Mucosa of descending colon (tissue), 3 donors: ENCODE measurements at regions not wholly inside any gene's neighbourhood (a gene's known extent, or its start where the extent isn't known, plus 50 kb on each side); places are given as distances from the start of the nearest gene placed in this dataset.

ENCODE experiments used
- ATAC-seq: fragments of 200-7000 bp; cut with Tn5 transposase; one replicate; pipeline ENCODE4 v1.9.1; 2020; ENCODE audit warnings: mild to moderate bottlenecking, moderate library complexity
- DNase-seq, 3 donors: peaks; one replicate each; pipeline ENCODE4 v3.0.0-alpha.2; 2020
- H3K36me3 ChIP-seq: fragments of 200-600 bp; one replicate; pipeline ENCODE4 v1.8.0; 2021; ENCODE audit warnings: low read depth, mild to moderate bottlenecking
- H3K4me1 ChIP-seq: fragments of 200-600 bp; one replicate; pipeline ENCODE4 v1.8.0; 2021; ENCODE audit warnings: low read depth, mild to moderate bottlenecking
- H3K4me3 ChIP-seq: fragments of 200-600 bp; one replicate; pipeline ENCODE4 v1.8.0; 2021; ENCODE audit warnings: mild to moderate bottlenecking
- H3K9me3 ChIP-seq: fragments of 200-600 bp; one replicate; pipeline ENCODE4 v1.8.0; 2021; ENCODE audit warnings: mild to moderate bottlenecking
- CTCF ChIP-seq: fragments of 200-600 bp; IDR thresholded peaks from one replicate; pipeline ENCODE4 v1.8.0; 2022; ENCODE audit warnings: antibody characterized with exemption, mild to moderate bottlenecking
- intact Hi-C, 2 donors: fragments of 100-400 bp; cut with DNase I in 1 of 2; cut with micrococcal nuclease in 1 of 2; formaldehyde crosslinking; loops; one replicate each; pipeline versions ENCODE4 v1.11.0 to v1.11.1; 2022; cut with DNase I, micrococcal nuclease
- donor health status: DM: no; HTN: no; CAD: no; lungs with moderate emphysema.
- donor health status: DM: no; HTN: no; CAD: no.
- donor health status: DM: no; HTN: yes; CAD: no.

- no peaks in the 10 kb centered on the region for H3K9me3 ChIP-seq
- ATAC-seq (no peak), DNase-seq (no peak)
- H3K36me3 ChIP-seq, result no peaks in the 10 kb centered on the region
- TF ChIP-seq CTCF, result no peak
- no peak overlapping the region for H3K4me3 ChIP-seq
- H3K4me1 ChIP-seq, result no peaks in the 10 kb centered on the region
- intact Hi-C loops, result no loop called here
Observed at GRCh38 chr13:33515146-33515545, 229.6 kb upstream of the STARD13 start.

- intact Hi-C loops, result no loop called here
- Histone ChIP-seq H3K36me3 (no peaks in the 10 kb centered on the region), H3K4me3 (no peak overlapping the region), H3K9me3 (no peaks in the 10 kb centered on the region), H3K4me1 (no peaks in the 10 kb centered on the region)
- ATAC-seq (peak; percentile 55), DNase-seq (no peak)
- no peak for TF ChIP-seq CTCF
Observed at GRCh38 chr13:33518452-33518851, 232.9 kb upstream of the STARD13 start.

- Histone ChIP-seq H3K4me3 (no peak overlapping the region), H3K4me1 (no peaks in the 10 kb centered on the region), H3K9me3 (no peaks in the 10 kb centered on the region), H3K36me3 (no peaks in the 10 kb centered on the region)
- intact Hi-C loops, result no loop called here
- TF ChIP-seq CTCF, result no peak
- no peak for DNase-seq
- ATAC-seq, result peak; percentile 24
Observed at GRCh38 chr13:33519561-33520467, 234.3 kb upstream of the STARD13 start.

- DNase-seq (no peak), ATAC-seq (no peak)
- Histone ChIP-seq H3K36me3 (no peaks in the 10 kb centered on the region), H3K9me3 (no peaks in the 10 kb centered on the region), H3K4me1 (no peaks in the 10 kb centered on the region), H3K4me3 (no peak overlapping the region)
- no peak for TF ChIP-seq CTCF
- intact Hi-C loops, result no loop called here
Observed at GRCh38 chr13:33520468-33520839, 234.9 kb upstream of the STARD13 start.

GRCh38 chr13:33524086-33524485, 238.5 kb upstream of the STARD13 start:
- H3K4me3 ChIP-seq, result no peak overlapping the region
- H3K9me3 ChIP-seq, result no peaks in the 10 kb centered on the region
- ATAC-seq, result no peak
- no peaks in the 10 kb centered on the region for H3K4me1 ChIP-seq
- no peaks in the 10 kb centered on the region for H3K36me3 ChIP-seq
- no peak for TF ChIP-seq CTCF
- no peak for DNase-seq
- intact Hi-C loops, result no loop called here
